ENCODE measurements at regions not wholly inside any gene's neighbourhood (a gene's known extent, or its start where the extent isn't known, plus 50 kb on each side); places are given as distances from the start of the nearest gene placed in this dataset.

GRCh38 chr1:112263042-112263441 is 133.0 kb upstream of the CTTNBP2NL start:
- H3K4me3 Mint-ChIP-seq, result no peak overlapping the region
- H3K36me3 Mint-ChIP-seq (ENCODE audit: insufficient read depth in 2 of 2), result no peaks in the 10 kb centered on the region
- no peaks in the 10 kb centered on the region for H3K4me1 Mint-ChIP-seq (ENCODE audit: low read depth)
- H3K27me3 Mint-ChIP-seq (ENCODE audit: low read depth), result peaks cover 18% of the 10 kb centered on the region
- ATAC-seq (replicated peaks in 1 of 2), result no peak
- DNase-seq, result no peak
- H3K27ac Mint-ChIP-seq, result no peak overlapping the region
- no peaks in the 10 kb centered on the region for H3K9me3 Mint-ChIP-seq

- Mint-ChIP-seq H3K9me3 (no peaks in the 10 kb centered on the region), H3K27ac (no peak overlapping the region), H3K4me1 (ENCODE audit: low read depth) (no peaks in the 10 kb centered on the region), H3K27me3 (ENCODE audit: low read depth) (peaks cover 22% of the 10 kb centered on the region), H3K4me3 (no peak overlapping the region), H3K36me3 (ENCODE audit: insufficient read depth in 2 of 2) (no peaks in the 10 kb centered on the region)
- ATAC-seq (replicated peaks in 1 of 2), result no peak
- DNase-seq, result no peak
Observed at GRCh38 chr1:112263453-112263852, 132.6 kb upstream of the CTTNBP2NL start.

GRCh38 chr1:112264010-112264409 is 132.0 kb upstream of the CTTNBP2NL start:
- no peaks in the 10 kb centered on the region for H3K9me3 Mint-ChIP-seq
- DNase-seq, result no peak
- H3K27me3 Mint-ChIP-seq (ENCODE audit: low read depth), result peaks cover 24% of the 10 kb centered on the region
- H3K27ac Mint-ChIP-seq, result no peak overlapping the region
- no peaks in the 10 kb centered on the region for H3K36me3 Mint-ChIP-seq (ENCODE audit: insufficient read depth in 2 of 2)
- H3K4me3 Mint-ChIP-seq, result no peak overlapping the region
- no peak for ATAC-seq (replicated peaks in 1 of 2)
- H3K4me1 Mint-ChIP-seq (ENCODE audit: low read depth), result no peaks in the 10 kb centered on the region

GRCh38 chr1:112264553-112264952 is 131.5 kb upstream of the CTTNBP2NL start:
- Mint-ChIP-seq H3K9me3 (no peaks in the 10 kb centered on the region), H3K36me3 (ENCODE audit: insufficient read depth in 2 of 2) (no peaks in the 10 kb centered on the region), H3K27me3 (ENCODE audit: low read depth) (peaks cover 24% of the 10 kb centered on the region), H3K4me1 (ENCODE audit: low read depth) (no peaks in the 10 kb centered on the region), H3K4me3 (no peak overlapping the region), H3K27ac (no peak overlapping the region)
- DNase-seq, result no peak
- ATAC-seq (replicated peaks in 1 of 2), result no peak

GRCh38 chr1:112265931-112266330 is 130.1 kb upstream of the CTTNBP2NL start:
- H3K36me3 Mint-ChIP-seq (ENCODE audit: insufficient read depth in 2 of 2), result no peaks in the 10 kb centered on the region
- no peaks in the 10 kb centered on the region for H3K9me3 Mint-ChIP-seq
- DNase-seq (no peak), ATAC-seq (replicated peaks in 1 of 2) (no peak)
- no peak overlapping the region for H3K4me3 Mint-ChIP-seq
- no peak overlapping the region for H3K27ac Mint-ChIP-seq
- H3K27me3 Mint-ChIP-seq (ENCODE audit: low read depth), result peaks cover 29% of the 10 kb centered on the region
- no peaks in the 10 kb centered on the region for H3K4me1 Mint-ChIP-seq (ENCODE audit: low read depth)

- H3K4me1 Mint-ChIP-seq (ENCODE audit: low read depth), result no peaks in the 10 kb centered on the region
- no peak overlapping the region for H3K4me3 Mint-ChIP-seq
- no peak overlapping the region for H3K27ac Mint-ChIP-seq
- H3K9me3 Mint-ChIP-seq, result no peaks in the 10 kb centered on the region
- ATAC-seq (replicated peaks in 1 of 2) (no peak), DNase-seq (no peak)
- no peaks in the 10 kb centered on the region for H3K36me3 Mint-ChIP-seq (ENCODE audit: insufficient read depth in 2 of 2)
- H3K27me3 Mint-ChIP-seq (ENCODE audit: low read depth), result peaks cover 31% of the 10 kb centered on the region
Observed at GRCh38 chr1:112267206-112267605, 128.8 kb upstream of the CTTNBP2NL start.

- DNase-seq (no peak), ATAC-seq (replicated peaks in 1 of 2) (no peak)
- peaks cover 27% of the 10 kb centered on the region for H3K27me3 Mint-ChIP-seq (ENCODE audit: low read depth)
- no peaks in the 10 kb centered on the region for H3K36me3 Mint-ChIP-seq (ENCODE audit: insufficient read depth in 2 of 2)
- H3K27ac Mint-ChIP-seq, result no peak overlapping the region
- no peaks in the 10 kb centered on the region for H3K9me3 Mint-ChIP-seq
- H3K4me1 Mint-ChIP-seq (ENCODE audit: low read depth), result no peaks in the 10 kb centered on the region
- no peak overlapping the region for H3K4me3 Mint-ChIP-seq
Observed at GRCh38 chr1:112267929-112268328, 128.1 kb upstream of the CTTNBP2NL start.

- no peaks in the 10 kb centered on the region for H3K4me1 Mint-ChIP-seq (ENCODE audit: low read depth)
- H3K9me3 Mint-ChIP-seq, result no peaks in the 10 kb centered on the region
- no peak overlapping the region for H3K4me3 Mint-ChIP-seq
- ATAC-seq (replicated peaks in 1 of 2) (no peak), DNase-seq (no peak)
- H3K36me3 Mint-ChIP-seq (ENCODE audit: insufficient read depth in 2 of 2), result no peaks in the 10 kb centered on the region
- H3K27me3 Mint-ChIP-seq (ENCODE audit: low read depth), result peaks cover 27% of the 10 kb centered on the region
- no peak overlapping the region for H3K27ac Mint-ChIP-seq
Observed at GRCh38 chr1:112268408-112268807, 127.6 kb upstream of the CTTNBP2NL start.

GRCh38 chr1:112271270-112271669 is 124.7 kb upstream of the CTTNBP2NL start:
- no peak overlapping the region for H3K27ac Mint-ChIP-seq
- H3K4me1 Mint-ChIP-seq (ENCODE audit: low read depth), result no peaks in the 10 kb centered on the region
- peaks cover 0 to 5% of the 10 kb centered on the region in 2 donors for H3K9me3 Mint-ChIP-seq
- DNase-seq (no peak), ATAC-seq (replicated peaks in 1 of 2) (no peak)
- no peak overlapping the region for H3K4me3 Mint-ChIP-seq
- H3K36me3 Mint-ChIP-seq (ENCODE audit: insufficient read depth in 2 of 2), result peaks cover 3 to 4% of the 10 kb centered on the region in 2 donors
- H3K27me3 Mint-ChIP-seq (ENCODE audit: low read depth), result peaks cover 18% of the 10 kb centered on the region

GRCh38 chr1:112272101-112272772 is 123.8 kb upstream of the CTTNBP2NL start:
- Mint-ChIP-seq H3K36me3 (ENCODE audit: insufficient read depth in 2 of 2) (peaks cover 3 to 4% of the 10 kb centered on the region in 2 donors), H3K9me3 (peaks cover 0 to 5% of the 10 kb centered on the region in 2 donors), H3K4me3 (no peak overlapping the region), H3K4me1 (ENCODE audit: low read depth) (no peaks in the 10 kb centered on the region), H3K27me3 (ENCODE audit: low read depth) (peaks cover 18% of the 10 kb centered on the region), H3K27ac (no peak overlapping the region)
- ATAC-seq (replicated peaks in 1 of 2), result no peak
- DNase-seq, result no peak

- ATAC-seq (replicated peaks in 1 of 2), result no peak
- peaks cover 11% of the 10 kb centered on the region for H3K27me3 Mint-ChIP-seq (ENCODE audit: low read depth)
- H3K4me1 Mint-ChIP-seq (ENCODE audit: low read depth), result no peaks in the 10 kb centered on the region
- H3K36me3 Mint-ChIP-seq (ENCODE audit: insufficient read depth in 2 of 2), result no peaks in the 10 kb centered on the region
- DNase-seq, result no peak
- no peak overlapping the region for H3K4me3 Mint-ChIP-seq
- H3K9me3 Mint-ChIP-seq, result peaks cover 0 to 1% of the 10 kb centered on the region in 2 donors
- no peak overlapping the region for H3K27ac Mint-ChIP-seq
Observed at GRCh38 chr1:112284796-112285195, 111.2 kb upstream of the CTTNBP2NL start.

GRCh38 chr1:112285316-112285715 is 110.7 kb upstream of the CTTNBP2NL start:
- Mint-ChIP-seq H3K27ac (no peak overlapping the region), H3K9me3 (peaks cover 0 to 1% of the 10 kb centered on the region in 2 donors), H3K27me3 (ENCODE audit: low read depth) (peaks cover 11% of the 10 kb centered on the region), H3K4me3 (no peak overlapping the region), H3K36me3 (ENCODE audit: insufficient read depth in 2 of 2) (no peaks in the 10 kb centered on the region), H3K4me1 (ENCODE audit: low read depth) (no peaks in the 10 kb centered on the region)
- ATAC-seq (replicated peaks in 1 of 2) (no peak), DNase-seq (no peak)

- ATAC-seq (replicated peaks in 1 of 2), result no peak
- no peaks in the 10 kb centered on the region for H3K36me3 Mint-ChIP-seq (ENCODE audit: insufficient read depth in 2 of 2)
Observed at GRCh38 chr1:112285746-112286145, 110.3 kb upstream of the CTTNBP2NL start.

GRCh38 chr1:112296908-112297307 is 99.1 kb upstream of the CTTNBP2NL start:
- H3K4me3 Mint-ChIP-seq, result no peak overlapping the region
- no peak overlapping the region for H3K27ac Mint-ChIP-seq
- H3K27me3 Mint-ChIP-seq (ENCODE audit: low read depth), result peaks cover 14% of the 10 kb centered on the region
- DNase-seq (no peak), ATAC-seq (replicated peaks in 1 of 2) (no peak)
- H3K4me1 Mint-ChIP-seq (ENCODE audit: low read depth), result no peaks in the 10 kb centered on the region
- peaks cover 0 to 2% of the 10 kb centered on the region in 2 donors for H3K9me3 Mint-ChIP-seq
- no peaks in the 10 kb centered on the region for H3K36me3 Mint-ChIP-seq (ENCODE audit: insufficient read depth in 2 of 2)

More at GRCh38 chr1:112285746-112286145, 110.3 kb upstream of the CTTNBP2NL start:
- Mint-ChIP-seq H3K27me3 (ENCODE audit: low read depth) (peaks cover 11% of the 10 kb centered on the region), H3K27ac (no peak overlapping the region), H3K4me1 (ENCODE audit: low read depth) (no peaks in the 10 kb centered on the region), H3K4me3 (no peak overlapping the region), H3K9me3 (peaks cover 0 to 1% of the 10 kb centered on the region in 2 donors)
- no peak for DNase-seq
